ENCODE measurements at regions not wholly inside any gene's neighbourhood (a gene's known extent, or its start where the extent isn't known, plus 50 kb on each side); places are given as distances from the start of the nearest gene placed in this dataset.
"Not testable (repeated sequence)": the region's sequence is repeated elsewhere in the genome, so short reads cannot be mapped to it uniquely, and the experiment has no call there.

DNA sequence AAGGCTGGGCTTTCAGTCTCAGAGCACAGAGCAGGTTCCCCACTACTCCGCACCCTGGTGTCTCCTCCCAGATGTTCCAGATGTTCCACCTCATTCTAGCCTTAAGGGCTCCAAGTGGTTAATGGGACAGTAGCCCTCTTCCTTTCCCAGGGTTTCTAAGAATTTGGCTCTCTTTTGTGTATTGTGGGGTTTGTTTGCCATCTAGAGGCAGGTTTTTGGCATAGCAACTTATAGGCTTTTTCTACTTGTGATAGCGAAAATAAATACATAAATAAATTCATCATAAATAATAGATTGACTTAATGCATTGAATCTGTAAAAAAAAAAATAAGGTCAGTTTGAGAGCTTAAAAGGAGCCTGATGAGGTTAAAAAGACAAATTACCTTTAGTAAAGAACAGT, 86.1 kb upstream of the XKR3 start:
- H3K4me3 ChIP-seq; H3K27ac ChIP-seq; intact Hi-C loops (cut with DNase I); DNase-seq; H3K36me3 ChIP-seq; H3K4me1 ChIP-seq; H3K9me3 ChIP-seq: not testable (repeated sequence)
- WGBS, 2 donors: 11 to 26% methylated on average over 1 to 2 of the region's 2 CpGs
- peaks cover 0 to 28% (median 0%) of the 10 kb centered on the region in 4 donors for H3K27me3 ChIP-seq

DNA sequence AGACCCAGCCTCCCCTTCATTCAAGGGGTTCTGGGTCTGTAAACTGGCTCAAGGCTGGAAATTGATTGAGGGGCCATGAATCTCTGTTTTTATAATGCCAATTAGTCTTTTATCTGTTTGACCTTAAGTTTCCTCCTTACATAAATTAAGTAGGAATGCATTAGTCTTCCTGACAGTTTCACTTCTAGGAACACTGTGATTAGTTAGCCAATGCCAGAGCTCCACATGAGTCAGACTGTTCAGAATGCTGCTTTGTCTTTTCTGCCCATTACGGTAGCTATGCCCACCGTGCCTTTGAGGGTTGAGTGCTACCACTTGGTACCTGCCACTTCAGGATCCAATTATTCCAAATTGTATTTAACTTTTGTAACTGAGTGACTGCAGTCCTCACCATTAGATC, 76.8 kb upstream of the XKR3 start:
- H3K4me1 ChIP-seq; H3K27me3 ChIP-seq; intact Hi-C loops (cut with DNase I); H3K36me3 ChIP-seq; DNase-seq; H3K4me3 ChIP-seq; H3K27ac ChIP-seq; H3K9me3 ChIP-seq: not testable (repeated sequence)
- WGBS, 2 donors: 26 to 72% methylated on average over 2 of the region's 2 CpGs

DNA sequence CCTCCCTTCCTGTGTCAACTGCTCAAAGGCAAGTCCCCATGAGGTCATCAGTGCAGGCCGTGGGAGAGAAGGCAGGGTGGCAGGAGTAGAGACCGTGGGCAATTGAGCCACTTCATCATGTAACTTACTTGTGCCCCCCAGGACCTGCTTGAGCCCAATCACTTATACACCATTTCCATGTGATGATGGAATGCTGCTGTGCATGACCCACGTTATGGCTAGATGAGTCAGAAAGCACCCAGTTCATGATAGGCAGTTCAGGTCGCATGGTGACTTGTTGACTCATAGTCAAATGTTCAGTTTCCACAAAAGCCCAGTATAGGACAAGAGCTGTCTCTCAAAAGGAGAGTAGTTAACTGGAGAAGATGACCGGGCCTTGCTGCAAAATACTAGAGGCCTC, 76.4 kb upstream of the XKR3 start:
- H3K9me3 ChIP-seq; H3K27me3 ChIP-seq; H3K4me1 ChIP-seq; intact Hi-C loops (cut with DNase I); H3K36me3 ChIP-seq; H3K27ac ChIP-seq; H3K4me3 ChIP-seq; DNase-seq: not testable (repeated sequence)
- WGBS, 2 donors: 46% methylated on average over 2 of the region's 5 CpGs; no CpG with 5 or more reads in 1 of the 2 donors

DNA sequence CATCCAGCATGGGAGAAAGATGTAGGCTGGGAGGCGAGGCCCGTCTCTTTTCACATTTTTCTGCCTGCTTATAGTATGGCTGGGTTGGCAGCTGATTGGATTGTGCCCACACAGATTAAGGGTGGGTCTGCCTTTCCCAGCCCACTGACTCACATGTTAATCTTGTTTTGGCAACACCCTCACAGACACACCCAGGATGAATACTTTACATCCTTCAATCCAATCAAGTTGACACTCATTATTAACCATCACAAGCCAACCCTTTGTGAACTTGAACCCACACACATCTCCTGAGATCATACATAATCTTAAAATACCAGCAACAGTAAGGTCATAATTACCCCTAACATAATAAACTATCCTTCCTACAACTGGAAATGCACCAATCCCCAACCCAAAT, 74.1 kb upstream of the XKR3 start:
- WGBS, 2 donors: 21% methylated on average over 2 of the region's 2 CpGs; no CpG with 5 or more reads in 1 of the 2 donors
- H3K4me3 ChIP-seq; H3K27ac ChIP-seq; H3K36me3 ChIP-seq; H3K27me3 ChIP-seq; H3K4me1 ChIP-seq; H3K9me3 ChIP-seq; DNase-seq; intact Hi-C loops (cut with DNase I): not testable (repeated sequence)

DNA sequence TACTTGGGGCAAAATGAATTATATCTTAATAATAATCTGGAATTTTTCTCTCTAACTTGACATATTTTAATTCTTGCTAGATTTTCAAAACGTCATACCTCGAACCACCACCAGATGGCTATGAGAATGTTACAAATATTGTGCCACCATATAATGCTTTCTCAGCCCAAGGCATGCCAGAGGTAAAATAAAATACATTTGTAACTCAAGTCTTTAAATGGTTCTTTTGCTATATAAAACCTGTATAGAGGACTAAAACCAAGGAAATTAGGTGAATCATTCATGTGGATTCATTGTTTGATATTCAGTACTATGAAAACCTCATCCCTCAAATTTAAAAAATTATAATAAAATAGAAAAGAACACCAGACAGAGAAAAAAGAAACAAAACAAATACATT, 72.2 kb upstream of the XKR3 start:
- WGBS, 2 donors: 0% methylated on average over 2 of the region's 2 CpGs; no CpG with 5 or more reads in 1 of the 2 donors
- H3K36me3 ChIP-seq; intact Hi-C loops (cut with DNase I); H3K27me3 ChIP-seq; H3K27ac ChIP-seq; H3K4me1 ChIP-seq; H3K4me3 ChIP-seq; H3K9me3 ChIP-seq; DNase-seq: not testable (repeated sequence)

DNA sequence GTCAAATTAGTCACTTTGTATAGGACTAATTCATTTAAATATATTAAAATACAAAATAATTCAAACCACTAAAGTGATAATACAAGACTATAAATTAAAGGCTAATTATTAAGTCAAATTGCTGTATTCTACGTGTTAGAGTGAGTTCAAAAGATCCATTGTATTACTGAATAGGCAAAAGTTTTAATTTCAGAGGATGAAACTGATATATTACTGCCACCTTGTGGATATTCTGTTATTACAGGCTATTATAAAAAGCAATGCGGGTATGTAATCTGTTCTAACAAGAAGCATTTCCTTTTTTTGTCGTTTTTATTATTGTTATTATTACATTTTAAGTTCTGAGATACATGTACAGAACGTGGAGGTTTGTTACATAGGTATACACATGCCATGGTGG, 66.7 kb upstream of the XKR3 start:
- H3K27ac ChIP-seq; H3K36me3 ChIP-seq; intact Hi-C loops (cut with DNase I); H3K9me3 ChIP-seq; H3K27me3 ChIP-seq; DNase-seq; H3K4me1 ChIP-seq; H3K4me3 ChIP-seq: not testable (repeated sequence)
- TF ChIP-seq, protein P1, sequence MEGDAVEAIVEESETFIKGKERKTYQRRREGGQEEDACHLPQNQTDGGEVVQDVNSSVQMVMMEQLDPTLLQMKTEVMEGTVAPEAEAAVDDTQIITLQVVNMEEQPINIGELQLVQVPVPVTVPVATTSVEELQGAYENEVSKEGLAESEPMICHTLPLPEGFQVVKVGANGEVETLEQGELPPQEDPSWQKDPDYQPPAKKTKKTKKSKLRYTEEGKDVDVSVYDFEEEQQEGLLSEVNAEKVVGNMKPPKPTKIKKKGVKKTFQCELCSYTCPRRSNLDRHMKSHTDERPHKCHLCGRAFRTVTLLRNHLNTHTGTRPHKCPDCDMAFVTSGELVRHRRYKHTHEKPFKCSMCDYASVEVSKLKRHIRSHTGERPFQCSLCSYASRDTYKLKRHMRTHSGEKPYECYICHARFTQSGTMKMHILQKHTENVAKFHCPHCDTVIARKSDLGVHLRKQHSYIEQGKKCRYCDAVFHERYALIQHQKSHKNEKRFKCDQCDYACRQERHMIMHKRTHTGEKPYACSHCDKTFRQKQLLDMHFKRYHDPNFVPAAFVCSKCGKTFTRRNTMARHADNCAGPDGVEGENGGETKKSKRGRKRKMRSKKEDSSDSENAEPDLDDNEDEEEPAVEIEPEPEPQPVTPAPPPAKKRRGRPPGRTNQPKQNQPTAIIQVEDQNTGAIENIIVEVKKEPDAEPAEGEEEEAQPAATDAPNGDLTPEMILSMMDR (IDR thresholded peaks at IDR 0.05): peak in 4 of 6 experiments; percentile 22 to 53 (median 40)
- WGBS, 2 donors: 1% methylated on average over 4 of the region's 4 CpGs

DNA sequence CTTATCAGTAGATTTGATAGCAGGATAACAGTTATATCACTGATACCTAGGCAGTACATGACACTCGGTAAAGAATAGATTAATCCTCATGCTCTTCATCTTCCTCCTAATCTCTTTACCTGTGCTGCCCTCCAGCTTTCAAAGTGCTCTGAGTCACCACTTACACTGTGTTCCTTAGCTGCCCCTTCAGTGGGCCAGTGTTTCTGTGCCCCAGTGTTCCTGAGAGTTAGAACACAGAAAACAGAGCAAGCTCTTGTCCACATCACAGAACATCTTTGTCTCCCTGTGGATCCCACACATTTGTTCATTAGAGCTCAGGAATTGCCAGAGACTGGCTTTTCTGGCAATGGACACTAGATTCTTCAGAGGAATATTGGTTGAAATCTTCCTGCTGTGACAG, 51.1 kb upstream of the XKR3 start:
- H3K27me3 ChIP-seq; H3K27ac ChIP-seq; H3K36me3 ChIP-seq; H3K4me1 ChIP-seq; H3K9me3 ChIP-seq; intact Hi-C loops (cut with DNase I); H3K4me3 ChIP-seq; DNase-seq: not testable (repeated sequence)
- 67 to 89% methylated on average over 1 of the region's 1 CpG for WGBS, 2 donors

Small RNAs in the stretch of these regions (small RNA-seq; reads per million reads assigned to genes)
- gene AC006548.1 (0 reads per million in 4 donors), gene MTND1P17 (0 reads per million in 4 donors)

Measured in esophagus squamous epithelium (tissue), 5 donors.